ENCODE measurements at regions not wholly inside any gene's neighbourhood (a gene's known extent, or its start where the extent isn't known, plus 50 kb on each side); places are given as distances from the start of the nearest gene placed in this dataset.

GRCh38 chr20:37619496-37619895 lies 74.3 kb upstream of the CTNNBL1 start:
- no peaks in the 10 kb centered on the region for H4K20me1 ChIP-seq (replicated peaks in 1 of 2; ENCODE audit: control insufficient read depth in 1 of 2, insufficient read depth in 2 of 2, low read length in 2 of 2)
- H3K56ac ChIP-seq (replicated peaks; ENCODE audit: insufficient read length, low read depth, low read length) = no peak overlapping the region
- no peak overlapping the region for H2BK15ac ChIP-seq (ENCODE audit: low read length)
- no peak overlapping the region for H2BK5ac ChIP-seq (ENCODE audit: low read depth, low read length)
- H3K4ac ChIP-seq (replicated peaks; ENCODE audit: insufficient read length, low read depth, low read length) = no peak overlapping the region
- H3K9me3 ChIP-seq (ENCODE audit: insufficient read depth in 2 of 2, low read depth in 1 of 2, low read length in 1 of 2) = no peaks in the 10 kb centered on the region
- no peak overlapping the region for H4K91ac ChIP-seq (replicated peaks; ENCODE audit: insufficient read length, low read length)
- H2BK120ac ChIP-seq (replicated peaks; ENCODE audit: low read depth, low read length) = no peak overlapping the region
- FAIRE-seq (no peak), DNase-seq (ENCODE audit: low read depth in 1 of 2, low spot score in 2 of 2) (no peak)
- H4K8ac ChIP-seq (ENCODE audit: extremely low read depth, insufficient read depth, low read length) = no peak overlapping the region
- H3K23me2 ChIP-seq (ENCODE audit: low read depth, low read length) = no peaks in the 10 kb centered on the region
- no peak overlapping the region for H3K4me2 ChIP-seq (ENCODE audit: insufficient read depth in 1 of 2, low read depth in 2 of 2, low read length in 2 of 2)
- H3K14ac ChIP-seq (ENCODE audit: insufficient read length) = no peak overlapping the region
- H3K36me3 ChIP-seq (ENCODE audit: control insufficient read depth in 2 of 4, insufficient read depth in 4 of 4, low read length in 3 of 4) = no peaks in the 10 kb centered on the region
- ChIA-PET CTCF (ENCODE audit: partially characterized antibody) (no interaction called here), POLR2A (ENCODE audit: partially characterized antibody) (no interaction called here)
- H2BK12ac ChIP-seq (ENCODE audit: low read depth, low read length) = no peak overlapping the region
- no peaks in the 10 kb centered on the region for H3K4me1 ChIP-seq (replicated peaks in 1 of 4; ENCODE audit: control insufficient read depth in 3 of 4, insufficient read depth in 4 of 4, low read length in 3 of 4)
- H3K9ac ChIP-seq (replicated peaks in 1 of 4; ENCODE audit: extremely low read depth in 1 of 4, low read depth in 3 of 4, low read length in 3 of 4) = no peak overlapping the region
- no peak overlapping the region for H2AFZ ChIP-seq (ENCODE audit: low read length)
- no peak overlapping the region for H3K27ac ChIP-seq (ENCODE audit: low read depth, low read length)
- H3K4me3 ChIP-seq (ENCODE audit: extremely low read depth in 1 of 4, insufficient read depth in 2 of 4, low read depth in 3 of 4, low read length in 4 of 4) = no peak overlapping the region
- H4K5ac ChIP-seq (ENCODE audit: insufficient read length, low read depth, low read length) = no peak overlapping the region
- no peaks in the 10 kb centered on the region for H3K27me3 ChIP-seq (replicated peaks in 1 of 4; ENCODE audit: control insufficient read depth in 3 of 4, extremely low read depth in 1 of 4, insufficient read depth in 3 of 4, low read length in 3 of 4)
- no peak overlapping the region for H3K23ac ChIP-seq (ENCODE audit: insufficient read length)
- H2AK5ac ChIP-seq (ENCODE audit: low read depth, low read length) = no peak overlapping the region
- no peak overlapping the region for H3K18ac ChIP-seq (ENCODE audit: extremely low read depth, low read length)
- H3K79me2 ChIP-seq (ENCODE audit: control insufficient read depth in 1 of 2, insufficient read depth in 2 of 2, low read length in 2 of 2) = no peaks in the 10 kb centered on the region
- 75% methylated on average over 2 of the region's 2 CpGs; no CpG with 5 or more reads in 1 of the 2 experiments for WGBS, 2 experiments (ENCODE audit: extremely low coverage in 1 of 2, insufficient coverage in 1 of 2, insufficient read length in 1 of 2, insufficient replicate concordance in 2 of 2, low coverage in 1 of 2, low lambda C conversion rate in 2 of 2, missing lambda C conversion rate in 1 of 2)
- H2BK20ac ChIP-seq (ENCODE audit: low read length) = no peak overlapping the region
- no peaks in the 10 kb centered on the region for H3K79me1 ChIP-seq (ENCODE audit: low read depth, low read length)
- TF ChIP-seq SIN3A (conservative IDR thresholded peaks at IDR 0.05 in 1 of 2, IDR thresholded peaks at IDR 0.05 in 1 of 2; ENCODE audit: low read depth in 1 of 2, low read length in 2 of 2) (no peak), TBP (IDR thresholded peaks at IDR 0.05; ENCODE audit: low read depth, low read length) (no peak), TCF12 (IDR thresholded peaks at IDR 0.05; ENCODE audit: low read depth, low read length) (no peak), BRCA1 (IDR thresholded peaks at IDR 0.05; ENCODE audit: low read depth, low read length) (no peak), SIRT6 (IDR thresholded peaks at IDR 0.05; ENCODE audit: low read length) (no peak), RXRA (IDR thresholded peaks at IDR 0.05; ENCODE audit: insufficient read depth, low read depth, low read length) (no peak), ATF2 (IDR thresholded peaks at IDR 0.05; ENCODE audit: low read length) (no peak), SRF (IDR thresholded peaks at IDR 0.05; ENCODE audit: low read depth, low read length) (no peak)

All from H1 (cell line).